Sigmoid colon (tissue), 6 donors: ENCODE measurements at regions not wholly inside any gene's neighbourhood (a gene's known extent, or its start where the extent isn't known, plus 50 kb on each side); places are given as distances from the start of the nearest gene placed in this dataset.
"Not testable (repeated sequence)": the region's sequence is repeated elsewhere in the genome, so short reads cannot be mapped to it uniquely, and the experiment has no call there.

Source experiments
- DNase-seq: peaks from one replicate; pipeline ENCODE4 v3.0.0-alpha.2; 2019
- H3K27ac ChIP-seq, 4 donors: fragments of 200-600 bp; sonication (generic); one replicate each; pipeline ENCODE4 v1.5.1; 2016 to 2019; ENCODE audit warnings: mild to moderate bottlenecking in 1 of 4
- H3K27me3 ChIP-seq, 3 donors: fragments of 200-600 bp; sonication (generic); one replicate each; pipeline ENCODE4 v1.5.1; 2019; ENCODE audit warnings: mild to moderate bottlenecking in 1 of 3
- H3K36me3 ChIP-seq, 4 donors: fragments of 200-600 bp; sonication (generic); one replicate each; pipeline ENCODE4 v1.5.1; 2016 to 2019
- H3K4me1 ChIP-seq, 4 donors: fragments of 200-600 bp; sonication (generic); one replicate each; pipeline ENCODE4 v1.5.1; 2017 to 2019
- H3K4me3 ChIP-seq, 4 donors: fragments of 200-600 bp; sonication (generic); one replicate each; pipeline ENCODE4 v1.5.1; 2017 to 2019; ENCODE audit warnings: mild to moderate bottlenecking in 2 of 4, moderate library complexity in 1 of 4
- H3K9me3 ChIP-seq, 4 donors: fragments of 200-600 bp in 3 of 4; sonication (generic) in 3 of 4; one replicate each; pipeline versions ENCODE4 v1.5.1 to v1.6.1; 2013 to 2019
- CTCF ChIP-seq, 4 experiments: fragments of 450-650 bp in 3 of 4; fragments of 200-600 bp in 1 of 4; IDR thresholded peaks; one replicate each; pipeline ENCODE4 v1.5.1; 2016 to 2019; ENCODE audit warnings: antibody characterized with exemption in 4 of 4, mild to moderate bottlenecking in 3 of 4, moderate library complexity in 2 of 4
- EP300 ChIP-seq, 4 donors: sonication (generic); formaldehyde crosslinking; IDR thresholded peaks; one replicate each; pipeline ENCODE4 v1.6.1; 2017; ENCODE audit warnings: antibody characterized with exemption in 4 of 4
- POLR2A ChIP-seq, 2 donors: fragments of 450-650 bp; IDR thresholded peaks; one replicate each; pipeline ENCODE4 v1.6.1; 2016; ENCODE audit warnings: antibody characterized with exemption in 2 of 2, mild to moderate bottlenecking in 2 of 2, moderate library complexity in 2 of 2
- POLR2AphosphoS5 ChIP-seq, 4 donors: sonication (generic); formaldehyde crosslinking; IDR thresholded peaks; one replicate each; pipeline ENCODE4 v1.6.1; 2017; ENCODE audit warnings: antibody characterized with exemption in 4 of 4
- WGBS, 2 donors: extraction: QIAGEN DNeasy Blood & Tissue Kit; methylation state at CpG; one replicate each; pipeline ENCODE4 v1.1.7; 2013; 5-methylcytosine and 5-hydroxymethylcytosine counted together
- intact Hi-C: fragments of 100-400 bp; cut with DNase I; formaldehyde crosslinking; loops from one replicate; pipeline ENCODE4 v1.15.1; 2023
- donor health status: healthy with polysubstance abuse.
- donor health status: healthy.

DNA sequence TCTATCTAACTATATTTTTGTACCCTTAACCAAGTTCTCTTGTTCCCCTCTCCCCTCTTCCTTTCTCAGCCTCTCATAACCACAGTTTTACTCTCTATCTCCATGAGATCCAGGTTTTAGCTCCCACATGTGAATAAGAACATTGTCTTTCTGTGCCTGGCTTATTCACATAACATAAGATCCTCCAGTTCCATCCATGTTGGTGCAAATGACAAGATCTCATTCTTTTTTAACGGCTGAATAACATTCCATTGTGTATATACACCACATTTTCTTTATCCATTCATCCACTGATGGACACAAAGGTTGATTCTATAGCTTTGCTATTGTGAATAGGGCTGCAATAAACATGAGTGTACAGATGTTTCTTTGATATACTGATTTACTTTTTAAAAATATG is 83.9 kb upstream of the TMEM178A start:
- DNase-seq, result no peak
- WGBS, 2 donors, result 89 to 94% methylated on average over 1 of the region's 1 CpG
- TF ChIP-seq POLR2A (IDR thresholded peaks at IDR 0.05), result no peak
- no peak for TF ChIP-seq POLR2AphosphoS5 (IDR thresholded peaks at IDR 0.05)
- no peak for TF ChIP-seq CTCF (IDR thresholded peaks at IDR 0.05)
- TF ChIP-seq EP300 (IDR thresholded peaks at IDR 0.05), result no peak
- Histone ChIP-seq H3K27ac (no peak overlapping the region), H3K27me3 (no peaks in the 10 kb centered on the region), H3K4me3 (no peak overlapping the region), H3K9me3 (peaks cover 0 to 6% (median 1%) of the 10 kb centered on the region in 4 donors), H3K36me3 (no peaks in the 10 kb centered on the region), H3K4me1 (no peaks in the 10 kb centered on the region)
- intact Hi-C loops, result no loop called here

DNA sequence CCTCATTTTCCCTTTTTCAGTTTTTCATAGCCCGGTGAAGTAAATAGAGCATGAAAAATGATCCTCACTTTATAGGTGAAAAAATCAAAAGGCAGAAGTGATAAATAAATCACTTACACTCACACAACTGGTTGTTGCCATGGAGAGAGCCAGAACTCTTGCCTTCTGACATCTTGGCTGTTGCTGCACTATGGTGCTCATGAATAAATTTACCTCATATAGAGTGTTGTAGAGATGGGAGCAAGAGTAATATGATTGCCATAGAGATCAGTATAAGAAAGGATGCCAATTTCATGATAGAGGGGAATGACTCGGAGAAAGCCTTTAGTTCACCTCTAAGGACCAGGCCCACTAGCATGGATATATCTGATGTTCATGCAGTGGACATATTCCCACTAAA is 82.5 kb upstream of the TMEM178A start:
- DNase-seq, result no peak
- Histone ChIP-seq H3K27ac (no peak overlapping the region), H3K4me3 (no peak overlapping the region), H3K4me1 (no peaks in the 10 kb centered on the region), H3K27me3 (no peaks in the 10 kb centered on the region), H3K9me3 (peaks cover 0 to 6% (median 1%) of the 10 kb centered on the region in 4 donors), H3K36me3 (no peaks in the 10 kb centered on the region)
- 94 to 97% methylated on average over 2 of the region's 2 CpGs for WGBS, 2 donors
- intact Hi-C loops, result no loop called here
- TF ChIP-seq POLR2A (IDR thresholded peaks at IDR 0.05) (no peak), POLR2AphosphoS5 (IDR thresholded peaks at IDR 0.05) (no peak), EP300 (IDR thresholded peaks at IDR 0.05) (no peak), CTCF (IDR thresholded peaks at IDR 0.05) (no peak)

DNA sequence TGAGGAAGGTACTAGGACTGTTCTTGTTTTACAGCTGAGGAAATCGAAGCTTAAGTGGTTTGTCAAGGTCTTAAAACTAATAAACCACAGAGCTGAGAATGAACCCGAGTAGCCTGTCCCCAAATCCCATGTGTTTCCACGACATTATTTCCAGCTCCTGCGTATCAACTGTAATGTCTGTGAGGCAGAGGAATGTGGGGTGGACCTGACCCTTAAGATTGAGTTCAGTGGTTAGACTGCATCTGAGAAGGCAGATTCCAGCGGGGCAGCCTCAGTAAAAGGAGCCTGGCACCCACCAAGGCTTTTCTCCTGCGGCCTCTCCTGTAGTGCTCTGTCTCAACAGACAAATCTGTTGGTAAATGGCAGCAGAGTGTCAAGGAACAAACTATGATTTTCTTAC is 81.9 kb upstream of the TMEM178A start:
- Histone ChIP-seq H3K4me1 (no peaks in the 10 kb centered on the region), H3K36me3 (no peaks in the 10 kb centered on the region), H3K4me3 (no peak overlapping the region), H3K9me3 (peaks cover 0 to 6% (median 1%) of the 10 kb centered on the region in 4 donors), H3K27me3 (no peaks in the 10 kb centered on the region), H3K27ac (no peak overlapping the region)
- DNase-seq, result no peak
- TF ChIP-seq POLR2AphosphoS5 (IDR thresholded peaks at IDR 0.05) (no peak), EP300 (IDR thresholded peaks at IDR 0.05) (no peak), POLR2A (IDR thresholded peaks at IDR 0.05) (no peak), CTCF (IDR thresholded peaks at IDR 0.05) (no peak)
- intact Hi-C loops, result no loop called here
- WGBS, 2 donors, result 78 to 84% methylated on average over 6 of the region's 6 CpGs

GRCh38 chr2:39584283-39584965 is 81.3 kb upstream of the TMEM178A start:
- TF ChIP-seq POLR2AphosphoS5 (IDR thresholded peaks at IDR 0.05) (no peak), CTCF (IDR thresholded peaks at IDR 0.05) (no peak), EP300 (IDR thresholded peaks at IDR 0.05) (no peak), POLR2A (IDR thresholded peaks at IDR 0.05) (no peak)
- no peaks in the 10 kb centered on the region for H3K27me3 ChIP-seq
- no peak overlapping the region for H3K4me3 ChIP-seq
- intact Hi-C loops, result no loop called here
- no peaks in the 10 kb centered on the region for H3K4me1 ChIP-seq
- no peak overlapping the region for H3K27ac ChIP-seq
- no peak for DNase-seq
- H3K36me3 ChIP-seq, result no peaks in the 10 kb centered on the region
- WGBS, 2 donors, result 84 to 87% methylated on average over 5 of the region's 5 CpGs
- peaks cover 0 to 6% (median 1%) of the 10 kb centered on the region in 4 donors for H3K9me3 ChIP-seq

GRCh38 chr2:39585531-39585930 is 80.2 kb upstream of the TMEM178A start:
- H3K4me1 ChIP-seq, intact Hi-C loops, H3K27ac ChIP-seq, DNase-seq, H3K36me3 ChIP-seq, H3K4me3 ChIP-seq, H3K9me3 ChIP-seq, H3K27me3 ChIP-seq: not testable (repeated sequence)
- 97% methylated on average over 20 of the region's 20 CpGs for WGBS, 2 donors
